K562 (cell line): ENCODE measurements at regions not wholly inside any gene's neighbourhood (a gene's known extent, or its start where the extent isn't known, plus 50 kb on each side); places are given as distances from the start of the nearest gene placed in this dataset.

Source experiments
- ASH1L ChIP-seq: fragments of 450-650 bp; IDR thresholded peaks from 2 replicates; pipeline ENCODE4 v1.6.1; 2018; ENCODE audit warnings: borderline replicate concordance, mild to moderate bottlenecking, low read depth; ENCODE audit not compliant: partially characterized antibody
- KAT7 ChIP-seq: sonication (generic); formaldehyde crosslinking; IDR thresholded peaks from 2 replicates; pipeline ENCODE4 v1.8.0; 2022; ENCODE audit warnings: missing genetic modification reagents, mild to moderate bottlenecking, borderline replicate concordance
- NONO ChIP-seq, 2 experiments: fragments of 200-400 bp in 1 of 2; fragments of 450-650 bp in 1 of 2; formaldehyde crosslinking in 1 of 2; IDR thresholded peaks; 2 replicates each; pipeline ENCODE4 v1.6.1; 2017; ENCODE audit warnings: low read depth in 2 of 2, mild to moderate bottlenecking in 2 of 2, moderate library complexity in 2 of 2, low read length in 1 of 2
- NR1H2 ChIP-seq: sonication (generic); formaldehyde crosslinking; IDR thresholded peaks from 2 replicates; pipeline ENCODE4 v1.4.0; 2020; ENCODE audit warnings: mild to moderate bottlenecking, missing genetic modification reagents
- NR4A1 ChIP-seq, 2 experiments: fragments of 250-450 bp in 1 of 2; fragments of 450-650 bp in 1 of 2; sonication (Bioruptor Pico) in 1 of 2; IDR thresholded peaks; 2 replicates each; pipeline versions ENCODE4 v1.4.0 to v1.6.1; 2016 to 2020; ENCODE audit warnings: mild to moderate bottlenecking in 2 of 2, missing compliant biosample characterization in 1 of 2, missing genetic modification characterization in 1 of 2, moderate library complexity in 1 of 2
- PHTF2 ChIP-seq: fragments of 250-450 bp; sonication (Bioruptor Pico); IDR thresholded peaks from 2 replicates; pipeline ENCODE4 v1.5.0; 2021; ENCODE audit warnings: mild to moderate bottlenecking
- RNF219 ChIP-seq: fragments of 250-450 bp; sonication (Bioruptor Pico); IDR thresholded peaks from 2 replicates; pipeline ENCODE4 v1.5.0; 2022; ENCODE audit warnings: mild to moderate bottlenecking
- SETDB1 ChIP-seq: IDR thresholded peaks from one replicate; pipeline ENCODE4 v1.6.1; 2012; ENCODE audit warnings: low read length, control low read depth, inconsistent platforms
- TARDBP ChIP-seq: fragments of 450-650 bp; IDR thresholded peaks from 2 replicates; pipeline ENCODE4 v1.6.1; 2016
- ZSCAN32 ChIP-seq: fragments of 450-650 bp; formaldehyde crosslinking; IDR thresholded peaks from 2 replicates; pipeline ENCODE4 v1.4.0; 2020; ENCODE audit warnings: mild to moderate bottlenecking, moderate library complexity

GRCh38 chr22:47377926-47378560 lies 615.6 kb downstream of the TBC1D22A start (continued):
- no peak for TF ChIP-seq TARDBP
- no peak for TF ChIP-seq ASH1L
- TF ChIP-seq NR1H2, result no peak
- no peak for TF ChIP-seq SETDB1
- TF ChIP-seq NR4A1 (CRISPR knock-in tag; IDR thresholded peaks at IDR 0.05), result no peak
- TF ChIP-seq NR4A1 (tag; IDR thresholded peaks at IDR 0.05), result no peak
- TF ChIP-seq NONO (IDR thresholded peaks at IDR 0.05; ENCODE audit: low read depth in 2 of 2, low read length in 1 of 2), result no peak
- TF ChIP-seq RNF219 (CRISPR knock-in tag), result no peak
- no peak for TF ChIP-seq PHTF2 (CRISPR knock-in tag)
- TF ChIP-seq ZSCAN32 (CRISPR knock-in tag), result no peak
- no peak for TF ChIP-seq KAT7 (CRISPR knock-in tag)
